ENCODE measurements at regions not wholly inside any gene's neighbourhood (a gene's known extent, or its start where the extent isn't known, plus 50 kb on each side); places are given as distances from the start of the nearest gene placed in this dataset.

- TF ChIP-seq SIN3A (IDR thresholded peaks at IDR 0.05; ENCODE audit: borderline replicate concordance, insufficient read depth, low read length) (no peak), TAF1 (IDR thresholded peaks at IDR 0.05; ENCODE audit: borderline replicate concordance, insufficient read depth, low read length) (no peak), POLR2AphosphoS5 (IDR thresholded peaks at IDR 0.05; ENCODE audit: low read depth, low read length) (no peak)
These were observed 184.2 kb upstream of the BMP2 start for GRCh38 chr20:6583134-6583738.

All from PFSK-1 (cell line).